GM19043 (cell line): ENCODE measurements at regions not wholly inside any gene's neighbourhood (a gene's known extent, or its start where the extent isn't known, plus 50 kb on each side); places are given as distances from the start of the nearest gene placed in this dataset.

Source experiments
- ATAC-seq: cut with Tn5 transposase; IDR thresholded peaks from one replicate; pipeline ENCODE4 v1.9.1; 2021; ENCODE audit warnings: low read depth; ENCODE audit not compliant: unreplicated experiment

DNA sequence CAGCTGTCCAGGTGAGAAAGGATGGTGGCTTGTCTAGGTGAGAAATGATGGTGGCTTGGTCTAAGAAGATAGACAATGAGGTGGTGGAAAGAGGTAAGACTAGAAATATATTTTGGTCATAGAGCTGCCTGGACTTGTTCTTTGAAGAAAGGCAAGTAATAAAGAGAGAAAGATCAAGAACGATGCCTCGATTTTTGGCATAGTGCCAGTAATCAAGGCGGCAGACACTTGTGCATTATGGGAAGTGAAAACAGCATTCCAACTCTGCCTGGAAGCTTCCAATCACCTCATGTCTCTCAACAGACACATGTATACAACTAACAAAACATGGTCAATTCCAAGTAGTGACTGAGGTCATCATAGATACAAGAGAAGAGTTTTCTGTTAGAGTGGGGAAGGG lies 423.8 kb upstream of the NRP1 start:
- ATAC-seq, result no peak

DNA sequence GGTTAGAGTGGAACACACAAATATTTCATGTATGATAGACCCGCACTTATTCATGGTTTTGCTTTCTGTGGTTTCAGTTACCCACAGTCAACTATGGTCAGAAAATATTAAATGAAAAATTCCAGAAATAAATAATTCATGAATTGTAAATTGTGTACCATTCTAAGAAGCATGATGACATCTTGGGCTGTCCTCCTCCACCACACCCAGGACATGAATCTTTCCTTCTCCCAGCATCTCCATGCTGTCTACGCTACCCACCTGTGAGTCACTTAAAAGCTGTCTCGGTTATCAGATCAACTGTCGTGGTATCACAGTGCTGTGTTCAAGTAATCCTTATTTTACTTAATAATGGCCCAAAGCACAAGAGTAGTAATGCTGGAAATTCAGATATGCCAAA lies 419.6 kb upstream of the NRP1 start:
- no peak for ATAC-seq

GRCh38 chr10:33753389-33753788 lies 418.9 kb upstream of the NRP1 start:
- no peak for ATAC-seq

DNA sequence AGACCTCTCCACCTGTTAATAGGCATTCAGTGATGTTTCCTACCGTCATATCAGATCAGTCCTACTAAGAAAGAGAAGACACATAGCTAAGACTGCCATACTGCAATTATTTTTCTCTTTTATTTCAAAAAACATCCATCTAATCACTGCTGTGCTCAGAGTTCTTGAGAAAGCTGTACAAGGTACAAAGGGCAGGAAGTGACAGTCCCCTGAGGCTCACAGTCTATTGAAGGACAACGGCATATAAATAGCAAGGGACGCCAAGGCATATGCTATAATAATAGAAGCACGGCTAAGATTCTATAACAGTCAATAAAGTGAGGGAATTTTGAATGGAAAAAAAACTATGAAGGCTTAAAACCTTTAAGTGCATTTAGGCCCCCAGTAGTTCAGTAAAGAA lies 415.3 kb upstream of the NRP1 start:
- ATAC-seq, result no peak

GRCh38 chr10:33749067-33749735 lies 414.7 kb upstream of the NRP1 start:
- no peak for ATAC-seq

DNA sequence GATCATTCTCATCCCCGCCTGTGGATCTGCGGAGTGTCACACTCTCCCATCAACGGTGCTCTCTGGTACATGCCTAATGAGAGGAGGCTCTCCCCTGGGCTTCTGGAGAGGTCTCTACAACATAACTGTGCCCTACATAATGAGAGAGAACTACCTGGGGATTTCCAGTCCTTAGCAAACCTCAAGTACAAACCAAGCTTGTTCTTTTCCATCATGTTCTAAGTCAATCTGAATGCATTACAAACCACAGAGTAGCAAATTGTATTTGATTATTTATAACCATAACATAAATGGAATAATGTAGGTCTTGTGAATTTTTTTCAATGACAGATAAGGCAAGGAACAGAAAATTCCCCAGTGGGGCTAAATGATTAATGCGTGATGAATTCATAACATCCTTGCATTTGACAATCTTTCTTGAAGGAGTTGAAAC lies 412.4 kb upstream of the NRP1 start:
- ATAC-seq, result no peak

DNA sequence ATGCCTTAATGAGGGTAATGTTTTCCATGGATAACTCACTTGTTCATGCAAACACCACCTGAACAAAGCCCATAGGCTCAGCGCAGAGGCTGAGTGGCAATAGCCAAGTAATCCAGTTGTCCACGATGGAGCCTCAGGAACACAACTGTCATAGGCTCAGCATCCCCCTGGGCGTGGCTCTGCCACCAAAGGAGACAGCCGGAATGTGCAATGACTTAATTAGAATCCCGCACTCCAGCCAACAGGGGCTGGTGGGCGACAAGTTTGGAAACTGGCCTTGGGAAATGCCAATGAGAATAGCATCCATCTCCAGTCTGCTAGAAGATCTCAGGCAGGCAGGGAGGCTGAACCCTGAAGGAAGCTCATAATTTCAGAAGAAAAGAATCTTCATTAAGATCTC lies 411.7 kb upstream of the NRP1 start:
- no peak for ATAC-seq

DNA sequence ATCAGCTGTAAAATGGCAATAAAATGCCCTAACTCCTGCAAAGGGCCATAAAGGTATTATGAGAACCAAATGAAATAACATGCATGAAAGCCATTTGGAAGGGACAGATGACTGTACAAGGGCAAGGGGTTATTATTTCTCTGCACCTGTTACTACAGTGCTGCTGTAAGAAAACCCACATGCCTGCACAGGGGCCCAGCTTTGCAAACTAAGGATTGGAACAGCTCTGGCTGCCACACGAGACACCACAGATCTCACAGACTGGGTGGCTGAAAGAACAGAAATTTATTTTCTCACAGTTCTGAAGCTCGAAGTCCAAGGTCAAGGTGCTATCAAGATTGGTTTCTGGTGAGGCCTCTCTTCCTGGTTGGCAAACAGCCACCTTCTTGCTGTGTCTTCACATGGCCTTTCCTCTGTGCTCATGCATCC lies 409.0 kb upstream of the NRP1 start:
- ATAC-seq, result no peak

DNA sequence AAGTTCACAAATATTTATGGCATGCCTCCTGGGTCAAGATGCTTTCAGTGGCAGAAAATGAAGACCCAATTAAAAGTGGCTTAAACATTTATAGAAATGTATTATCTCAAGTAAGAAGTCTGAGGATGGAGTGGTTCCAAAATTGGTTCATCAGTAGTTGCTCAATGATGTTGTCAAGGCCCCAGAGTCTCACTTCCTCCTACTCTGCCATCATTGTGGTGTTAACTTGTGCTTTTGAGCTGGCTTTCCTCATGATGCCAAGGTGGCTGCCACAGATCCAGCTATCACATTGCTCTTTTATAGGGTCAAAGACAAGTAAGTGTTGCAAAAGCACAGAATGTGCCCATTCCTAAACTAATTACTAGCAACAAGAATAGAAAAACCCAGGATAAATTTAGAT lies 404.6 kb upstream of the NRP1 start:
- no peak for ATAC-seq

DNA sequence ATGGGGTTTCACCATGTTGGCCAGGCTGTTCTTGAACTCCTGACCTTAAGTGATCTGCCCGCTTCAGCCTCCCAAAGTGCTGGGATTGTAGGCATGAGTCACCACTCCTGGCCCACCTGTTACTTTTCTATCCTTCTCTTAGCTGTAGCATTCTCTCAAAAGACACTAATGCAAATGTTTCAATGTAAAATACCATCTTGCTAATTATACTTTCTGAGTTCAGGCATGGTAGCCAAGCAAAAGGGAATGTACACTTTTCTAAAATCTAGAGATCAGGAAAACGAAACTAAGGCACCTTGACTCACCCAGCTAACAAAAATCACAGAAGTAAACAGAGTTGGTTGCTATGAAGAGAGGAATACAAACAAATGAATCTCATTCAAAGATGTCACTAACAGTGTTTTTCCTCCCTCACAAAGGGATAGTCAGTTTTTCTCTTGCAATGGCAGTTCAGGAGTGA lies 401.0 kb upstream of the NRP1 start:
- ATAC-seq, result no peak

GRCh38 chr10:33734393-33735155 lies 400.1 kb upstream of the NRP1 start:
- ATAC-seq, result no peak

- ATAC-seq, result no peak
Measured at GRCh38 chr10:33733058-33733457, 398.6 kb upstream of the NRP1 start.

DNA sequence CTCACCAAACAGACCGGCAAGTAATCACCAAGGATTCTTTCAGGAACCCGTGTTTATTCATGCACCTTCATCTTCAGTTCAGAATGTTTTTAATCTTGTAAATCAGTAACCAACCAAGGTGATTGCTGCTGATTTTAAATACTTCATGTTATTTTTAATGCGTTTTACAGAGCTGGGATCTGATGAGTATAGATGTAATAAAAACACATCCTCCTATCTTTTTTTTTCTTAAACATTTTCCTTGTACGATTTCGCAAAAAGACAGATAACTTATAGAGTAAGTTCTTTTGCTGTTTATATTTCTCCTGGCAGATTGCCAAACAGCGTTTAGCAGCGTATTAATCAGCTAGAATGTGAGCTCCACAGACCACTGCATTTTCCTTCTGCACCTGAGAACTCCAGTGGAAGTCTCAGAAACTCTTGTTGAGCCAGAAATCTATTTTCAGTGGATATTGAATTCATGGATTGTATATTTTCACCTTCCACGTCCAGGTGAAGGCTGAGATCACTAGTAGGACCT lies 397.8 kb upstream of the NRP1 start:
- ATAC-seq, result no peak

GRCh38 chr10:33731322-33731721 lies 396.9 kb upstream of the NRP1 start:
- no peak for ATAC-seq

GRCh38 chr10:33725430-33725829 lies 391.0 kb upstream of the NRP1 start:
- no peak for ATAC-seq

- ATAC-seq, result no peak
Measured at GRCh38 chr10:33723181-33723580, 388.7 kb upstream of the NRP1 start.

- ATAC-seq, result no peak
Measured at GRCh38 chr10:33722067-33722466, 387.6 kb upstream of the NRP1 start.

DNA sequence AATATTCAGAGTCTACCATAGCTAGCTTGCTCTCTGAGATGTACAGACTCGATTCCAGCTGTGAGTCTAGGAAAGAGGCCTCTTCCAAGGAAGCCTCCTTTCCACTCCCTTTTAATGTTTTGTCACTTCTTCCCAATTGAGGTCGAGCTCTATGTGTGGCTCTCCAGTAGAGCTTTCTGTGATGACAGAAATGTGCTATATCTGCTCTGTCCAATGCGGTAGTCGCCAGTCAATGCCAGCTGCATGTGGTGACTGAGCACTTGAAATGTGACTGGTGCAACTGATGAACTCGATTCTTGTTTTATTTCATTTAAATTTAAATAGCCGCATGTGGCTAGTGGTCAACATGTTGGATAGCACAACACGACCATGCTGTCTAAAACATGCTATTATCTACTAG lies 387.0 kb upstream of the NRP1 start:
- no peak for ATAC-seq

DNA sequence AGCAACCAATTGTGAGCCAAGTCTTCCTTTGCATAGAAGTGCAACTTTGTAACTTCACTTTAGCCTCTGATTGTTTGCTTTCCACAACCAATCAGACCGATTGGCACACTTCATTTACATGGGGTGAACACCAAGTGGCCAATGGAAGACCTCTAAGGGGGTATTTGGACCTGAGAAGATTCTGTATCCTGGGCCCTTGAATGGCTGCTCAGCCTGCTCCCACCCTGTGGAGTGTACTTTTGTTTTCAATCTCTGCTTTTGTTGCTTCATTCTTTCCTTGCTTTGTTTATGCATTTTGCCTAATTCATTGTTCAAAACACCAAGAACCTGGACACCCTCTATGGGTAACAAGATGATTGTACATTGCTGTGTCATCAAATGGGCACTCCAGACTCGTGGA lies 385.7 kb upstream of the NRP1 start:
- ATAC-seq, result no peak

DNA sequence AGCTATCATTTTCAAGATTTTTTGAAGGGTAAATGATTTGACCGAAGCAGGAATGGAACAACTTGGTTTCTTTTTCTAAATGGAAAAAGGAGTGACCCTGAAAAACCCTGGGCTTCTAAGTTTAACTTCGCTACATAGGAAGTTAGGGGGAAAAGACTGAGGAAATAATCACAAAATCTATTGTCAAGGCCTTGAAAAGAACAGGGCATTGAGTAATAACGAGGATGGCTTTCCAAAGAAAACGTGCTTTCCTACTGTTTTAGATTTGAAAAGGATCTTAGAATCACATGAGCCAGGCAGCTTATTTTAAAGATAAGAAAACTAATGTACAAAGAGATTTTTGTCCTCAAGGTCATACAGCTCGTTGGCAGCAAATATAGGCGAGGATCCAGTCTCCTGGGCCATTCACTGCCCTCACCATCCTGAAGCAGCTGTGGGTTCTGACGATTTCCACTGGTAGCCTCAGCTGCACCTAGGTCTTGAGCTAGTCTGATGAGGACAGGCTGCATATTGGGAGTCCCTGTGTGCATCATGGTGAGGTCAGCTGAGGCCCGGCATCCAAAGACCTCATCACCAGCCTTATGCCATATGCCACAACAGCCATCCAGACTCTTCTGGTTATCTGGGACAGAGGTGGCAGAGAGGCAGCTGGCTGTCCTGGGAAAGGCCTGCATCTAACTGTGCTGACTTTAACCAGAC lies 384.7 kb upstream of the NRP1 start:
- no peak for ATAC-seq

GRCh38 chr10:33716501-33717267 lies 382.2 kb upstream of the NRP1 start:
- ATAC-seq, result no peak
